GM18519 (cell line): ENCODE measurements at regions not wholly inside any gene's neighbourhood (a gene's known extent, or its start where the extent isn't known, plus 50 kb on each side); places are given as distances from the start of the nearest gene placed in this dataset.
"Not testable (repeated sequence)": the region's sequence is repeated elsewhere in the genome, so short reads cannot be mapped to it uniquely, and the experiment has no call there.

Experiments
- ATAC-seq: cut with Tn5 transposase; IDR thresholded peaks from one replicate; pipeline ENCODE4 v1.9.1; 2021; ENCODE audit warnings: mild to moderate bottlenecking, moderate library complexity; ENCODE audit not compliant: unreplicated experiment, low FRiP score

DNA sequence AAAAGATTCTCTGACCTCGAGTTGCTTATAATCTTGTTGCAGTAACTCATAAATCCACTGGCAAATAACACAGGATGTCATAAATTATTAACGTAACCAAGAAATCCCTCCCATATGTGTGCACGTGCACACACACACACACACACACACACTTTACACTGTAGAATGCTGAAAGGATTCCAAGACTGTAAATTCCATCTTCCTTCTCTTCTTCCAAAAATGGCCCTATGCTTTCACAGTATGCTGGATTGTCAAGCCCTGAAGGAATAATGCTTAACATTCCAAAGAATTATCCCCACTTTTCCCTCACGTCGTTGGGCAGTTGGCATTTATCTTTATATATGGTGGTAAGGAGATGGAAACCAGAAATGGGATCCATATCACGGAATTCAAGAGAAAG lies 117.5 kb upstream of the CRIM1 start:
- no peak for ATAC-seq

DNA sequence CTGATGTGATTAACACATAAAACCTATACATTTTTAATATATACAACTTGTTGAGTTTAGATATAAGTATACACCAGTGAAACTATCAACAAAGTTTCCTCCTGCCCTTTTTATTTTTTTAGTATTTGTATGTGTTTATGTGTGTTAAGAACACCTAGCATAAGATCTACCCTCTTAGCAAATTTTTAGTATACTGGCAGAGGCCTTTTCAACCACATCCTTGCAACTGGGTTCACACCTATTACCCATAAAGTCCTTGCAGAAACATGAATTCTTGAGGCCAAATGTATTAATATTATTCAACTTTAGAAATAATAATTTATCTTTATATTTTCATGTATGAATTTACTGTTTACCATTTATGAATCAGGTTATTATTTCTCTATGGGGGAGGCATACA lies 119.7 kb upstream of the CRIM1 start:
- ATAC-seq = no peak

DNA sequence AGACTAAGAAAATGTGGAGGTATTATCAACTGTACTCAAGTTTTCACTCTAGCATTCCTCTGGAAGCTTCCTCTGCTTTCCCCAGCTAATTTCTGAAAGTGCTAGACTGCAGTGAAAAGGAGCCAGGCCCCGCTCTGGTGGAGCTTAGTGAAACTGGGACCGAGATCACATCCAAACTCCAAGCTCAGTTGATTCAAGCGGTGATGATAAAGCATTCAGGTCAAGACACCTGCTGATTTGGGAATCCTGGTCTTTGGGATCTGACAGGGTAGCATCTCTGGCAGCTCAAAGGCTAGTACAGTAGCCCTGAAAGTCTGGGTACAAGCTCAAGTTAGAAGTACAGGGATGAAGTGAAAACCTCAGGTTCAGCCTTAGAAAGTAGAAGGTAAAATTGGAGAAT lies 120.2 kb upstream of the CRIM1 start:
- ATAC-seq = no peak

DNA sequence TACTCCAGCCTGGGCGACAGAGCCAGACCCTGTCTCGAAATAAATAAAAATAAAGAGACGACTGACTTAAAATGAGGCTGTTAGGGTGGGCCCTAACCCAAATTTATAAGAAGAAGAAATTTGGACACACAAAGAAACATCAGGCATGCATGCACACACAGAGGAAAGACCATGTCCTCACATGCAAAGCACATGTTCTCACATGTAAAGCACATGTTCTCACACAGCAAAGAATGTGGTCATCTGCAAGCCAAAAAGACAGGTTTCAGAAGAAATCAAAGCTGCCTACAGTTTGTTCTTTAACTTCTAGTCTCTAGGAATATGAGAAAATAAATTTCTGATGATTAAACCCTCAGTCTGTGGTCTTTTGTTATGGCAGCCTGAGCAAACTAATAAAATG lies 132.3 kb upstream of the CRIM1 start:
- no peak for ATAC-seq

DNA sequence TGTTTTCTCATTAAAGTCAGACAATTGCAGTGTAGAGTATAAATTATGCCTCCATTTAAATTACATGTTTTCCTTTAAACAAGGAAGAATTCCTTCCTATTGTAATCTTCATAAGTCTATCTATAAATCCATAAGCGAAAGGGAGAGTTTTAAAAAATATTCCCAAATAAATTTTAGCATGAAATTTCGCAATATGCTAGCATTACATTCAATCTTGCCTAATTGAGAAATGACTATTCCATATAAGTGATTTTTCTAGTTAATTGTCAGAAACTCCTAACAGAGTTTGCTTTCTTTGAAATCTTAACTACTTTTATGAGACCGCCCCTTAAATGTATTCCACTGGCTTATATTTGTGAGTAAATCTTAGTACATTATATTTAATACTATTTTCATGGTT lies 133.1 kb upstream of the CRIM1 start:
- no peak for ATAC-seq

DNA sequence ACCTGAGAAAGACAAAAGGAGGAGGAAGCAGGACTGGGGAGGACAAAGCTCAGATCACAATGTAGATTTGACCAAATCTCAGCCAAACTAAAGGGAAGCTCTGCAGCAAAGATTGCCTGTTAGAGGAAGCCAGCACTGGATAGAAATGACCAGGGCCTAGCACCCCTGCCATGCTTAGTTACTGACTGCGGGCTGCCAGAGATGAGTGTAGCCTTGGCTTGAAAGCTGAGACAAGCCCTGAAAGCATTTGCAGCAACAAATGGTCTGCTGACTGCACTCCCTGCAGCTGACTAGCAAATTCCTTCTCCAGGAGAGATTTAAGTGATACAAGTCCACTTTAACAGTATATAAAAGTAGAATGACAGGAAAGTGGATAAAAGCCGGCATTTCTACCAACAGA lies 140.9 kb upstream of the CRIM1 start:
- no peak for ATAC-seq

- no peak for ATAC-seq
These were observed 152.2 kb upstream of the CRIM1 start for GRCh38 chr2:36203366-36203765.

DNA sequence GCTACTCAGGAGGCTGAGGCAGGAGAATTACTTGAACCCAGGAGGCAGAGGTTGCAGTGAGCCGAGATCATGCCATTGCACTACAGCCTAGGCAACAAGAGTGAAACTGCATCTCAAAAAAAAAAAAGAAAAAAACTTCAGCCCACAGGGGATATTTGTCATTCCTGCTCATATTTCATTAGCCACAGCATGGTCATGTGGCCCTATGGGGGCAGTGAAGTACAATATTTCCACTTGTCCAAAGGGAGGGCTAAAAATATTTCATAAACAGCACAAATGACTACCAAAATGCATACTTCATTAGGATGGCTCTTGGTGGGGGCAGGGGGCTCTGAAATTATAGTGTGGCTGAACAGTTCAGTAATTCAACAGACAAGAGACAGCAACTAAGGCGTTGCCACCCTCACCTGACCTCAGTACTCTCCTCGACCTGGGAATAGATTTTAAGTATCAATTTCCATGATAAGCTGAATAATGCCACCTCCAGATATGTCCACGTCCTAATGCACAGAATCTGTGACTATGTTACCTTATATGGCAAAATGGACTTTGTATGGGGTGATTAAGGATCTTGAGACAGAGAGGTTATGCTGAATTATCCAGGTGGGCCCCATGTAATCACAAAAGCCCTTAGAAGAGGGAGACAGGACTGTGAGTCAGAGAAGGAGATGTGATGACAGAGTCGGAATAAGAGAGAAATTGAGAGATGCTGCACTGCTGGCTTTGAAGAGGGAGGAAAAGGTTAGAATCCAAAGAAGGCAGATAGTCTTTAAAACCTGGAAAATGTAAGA lies 158.2 kb upstream of the CRIM1 start:
- ATAC-seq = no peak

- no peak for ATAC-seq
These were observed 161.9 kb upstream of the CRIM1 start for GRCh38 chr2:36193680-36194079.

DNA sequence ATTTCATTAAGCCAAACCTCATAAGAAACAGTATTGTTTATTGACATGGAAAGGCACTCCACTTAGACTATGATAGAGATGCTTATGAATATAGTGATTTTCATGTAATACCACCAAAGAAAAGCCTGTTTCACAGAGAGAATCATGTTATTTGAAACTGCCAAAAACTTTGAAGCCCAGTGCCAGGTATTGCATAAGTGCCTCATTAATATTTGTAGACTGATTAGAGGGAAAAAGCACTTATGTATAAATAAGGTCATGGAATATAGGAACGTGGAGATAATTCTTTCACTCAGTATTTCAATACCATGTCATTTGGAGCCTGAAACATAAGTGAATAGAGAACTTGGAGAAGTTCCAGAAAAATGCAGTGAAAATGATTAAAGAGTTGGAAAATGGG lies 162.6 kb upstream of the CRIM1 start:
- ATAC-seq = no peak

DNA sequence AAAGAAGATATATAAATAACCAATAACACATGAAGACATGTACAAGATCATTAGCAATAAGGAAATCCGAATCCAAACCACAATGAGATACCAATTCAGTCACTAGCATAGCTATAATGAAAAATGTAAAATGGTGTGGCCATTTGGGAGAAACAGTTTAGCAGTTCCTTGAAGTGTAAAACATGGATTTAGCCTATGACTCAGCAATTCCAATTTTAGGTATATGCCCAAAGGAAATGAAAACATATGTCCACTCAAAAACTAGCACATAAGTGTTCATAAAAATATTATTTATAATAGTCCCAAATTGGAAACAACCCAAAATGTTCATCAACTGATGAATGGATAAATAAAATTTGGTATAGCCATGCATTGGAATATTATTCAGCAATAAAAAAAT lies 165.5 kb upstream of the CRIM1 start:
- no peak for ATAC-seq

DNA sequence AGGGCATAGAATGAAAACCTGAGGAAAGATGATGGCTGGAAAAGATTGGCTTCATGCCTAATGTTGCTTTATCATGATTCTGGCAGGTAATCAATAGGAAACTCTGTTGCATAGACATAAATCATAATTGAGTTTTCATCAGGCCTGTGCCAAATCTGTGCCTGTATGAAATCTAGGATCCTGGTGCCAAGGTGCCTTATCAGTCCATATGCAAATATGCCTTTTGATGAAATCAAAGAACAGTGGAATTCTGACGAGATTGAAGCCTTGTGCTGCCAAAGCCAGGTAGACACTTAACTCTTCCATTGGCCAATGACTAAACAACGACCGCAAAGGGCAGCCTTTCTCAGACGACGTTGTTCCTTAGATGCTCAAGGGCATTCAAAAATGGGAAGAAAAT lies 170.0 kb upstream of the CRIM1 start:
- no peak for ATAC-seq

GRCh38 chr2:36184848-36185247 lies 170.7 kb upstream of the CRIM1 start:
- ATAC-seq = no peak

- not testable (repeated sequence) for ATAC-seq
These were observed 174.6 kb upstream of the CRIM1 start for GRCh38 chr2:36180789-36181482.

GRCh38 chr2:36180293-36180692 lies 175.3 kb upstream of the CRIM1 start:
- not testable (repeated sequence) for ATAC-seq

GRCh38 chr2:36179668-36180269 lies 175.8 kb upstream of the CRIM1 start:
- ATAC-seq = not testable (repeated sequence)

DNA sequence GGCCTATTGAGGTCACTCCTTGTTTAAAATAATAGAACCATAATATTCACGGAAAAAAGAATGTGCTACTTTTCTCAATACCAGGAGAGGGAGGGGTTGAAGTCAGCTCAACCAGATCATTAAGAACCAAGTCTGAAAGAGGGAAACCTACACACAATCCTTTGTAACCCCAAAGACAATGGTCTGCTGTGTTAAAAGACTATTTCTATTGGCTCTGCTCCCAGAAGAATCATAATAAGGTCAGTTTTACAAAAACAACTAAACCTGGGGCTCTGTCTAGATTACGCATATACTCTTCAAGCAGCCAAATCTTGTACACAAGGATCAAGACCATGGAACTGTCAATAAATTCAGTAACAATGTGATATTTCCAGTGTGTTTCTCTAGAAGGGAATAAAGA lies 177.2 kb upstream of the CRIM1 start:
- no peak for ATAC-seq

DNA sequence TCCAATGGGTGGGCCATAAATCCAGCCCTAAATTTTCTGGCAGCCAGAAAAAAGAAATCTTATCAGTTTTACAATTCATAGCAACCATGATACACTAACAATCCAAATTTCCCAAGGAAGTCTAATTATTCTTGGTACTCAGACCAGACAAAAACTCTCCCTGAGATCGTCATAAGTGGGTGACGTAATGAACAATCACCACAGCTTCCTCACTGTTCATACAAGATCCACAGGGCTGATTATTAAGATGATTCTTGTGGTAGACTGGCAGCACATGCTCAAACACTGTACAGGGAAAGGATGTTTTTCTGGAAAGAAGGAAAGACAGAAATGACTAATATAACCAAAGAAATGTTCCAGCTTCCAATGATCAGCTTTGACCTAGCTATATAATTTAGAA lies 178.3 kb upstream of the CRIM1 start:
- no peak for ATAC-seq

DNA sequence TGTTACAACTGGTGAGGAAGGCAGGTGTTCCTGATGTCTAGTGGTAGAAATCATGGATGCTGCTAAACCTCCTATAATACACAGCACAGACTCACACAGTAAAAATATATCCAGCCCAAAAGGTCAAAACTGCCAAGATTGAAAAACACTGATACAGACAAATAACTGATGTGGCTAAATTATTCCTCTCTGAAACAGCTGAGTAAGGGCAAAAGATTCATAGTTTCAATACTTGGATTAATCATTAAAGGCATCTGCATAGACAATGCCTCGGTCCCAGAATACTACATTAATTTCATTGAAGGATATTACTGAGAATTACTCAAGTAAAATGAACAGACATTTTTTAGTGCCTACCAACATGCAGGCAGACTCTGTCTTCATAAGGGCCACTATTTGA lies 180.7 kb upstream of the CRIM1 start:
- no peak for ATAC-seq

GRCh38 chr2:36173760-36174404 lies 181.7 kb upstream of the CRIM1 start:
- no peak for ATAC-seq

DNA sequence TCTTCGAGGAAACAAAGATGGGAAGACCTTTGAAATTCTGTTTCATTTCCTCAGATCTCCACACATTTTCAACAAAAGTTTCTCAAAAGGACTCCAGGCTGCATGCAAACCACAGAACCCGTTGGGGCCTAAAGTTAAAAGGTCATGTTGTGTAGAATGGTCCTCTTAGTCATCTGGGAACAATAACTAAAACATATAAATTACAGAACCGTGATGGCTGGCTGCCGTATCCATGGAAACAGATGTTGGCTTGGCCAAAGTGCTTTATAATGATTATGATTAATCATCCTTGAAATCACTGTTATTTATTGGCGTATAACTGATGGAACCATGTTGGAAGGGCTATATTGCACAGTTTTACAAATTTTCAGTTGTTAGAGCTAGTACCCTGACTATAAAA lies 182.8 kb upstream of the CRIM1 start:
- ATAC-seq = no peak
